H1 (cell line): ENCODE measurements at regions not wholly inside any gene's neighbourhood (a gene's known extent, or its start where the extent isn't known, plus 50 kb on each side); places are given as distances from the start of the nearest gene placed in this dataset.

Source experiments
- CTCF ChIA-PET: fragments of 300-600 bp; sonication (Branson Sonifier 250); formaldehyde crosslinking; loops from one replicate; lab custom pipeline; 2021; ENCODE audit not compliant: partially characterized antibody; lab: Charles Lee
- POLR2A ChIA-PET: fragments of 300-600 bp; sonication (Branson Sonifier 250); formaldehyde crosslinking; loops from one replicate; lab custom pipeline; 2021; ENCODE audit warnings: inconsistent platforms; ENCODE audit not compliant: partially characterized antibody; lab: Charles Lee
- DNase-seq, 2 experiments: peaks; one replicate each; pipeline versions ENCODE4 v3.0.0 to v3.0.0-alpha.2; 2010 to 2022; ENCODE audit warnings: low spot score in 2 of 2, low read depth in 1 of 2, mixed read lengths in 1 of 2
- FAIRE-seq: peaks from 2 replicates; lab custom pipeline; 2011; peaks lifted over from hg19 to GRCh38; lab: Jason Lieb, UNC
- H2AFZ ChIP-seq: 2 replicates; pipeline ENCODE4 v1.8.1; 2012; ENCODE audit warnings: low read length, inconsistent platforms
- H2AK5ac ChIP-seq: 2 replicates; pipeline ENCODE4 v1.6.1; 2013; ENCODE audit warnings: low read depth, low read length
- H2BK120ac ChIP-seq: replicated peaks from 2 replicates; pipeline ENCODE3; 2013; ENCODE audit warnings: low read depth, low read length, inconsistent platforms
- H2BK12ac ChIP-seq: 2 replicates; pipeline ENCODE4 v1.6.1; 2013; ENCODE audit warnings: low read depth, low read length
- H2BK15ac ChIP-seq: 2 replicates; pipeline ENCODE4 v1.6.1; 2013; ENCODE audit warnings: low read length
- H2BK20ac ChIP-seq: 2 replicates; pipeline ENCODE4 v1.6.1; 2013; ENCODE audit warnings: low read length
- H2BK5ac ChIP-seq: 2 replicates; pipeline ENCODE4 v1.6.1; 2013; ENCODE audit warnings: low read depth, low read length
- H3K14ac ChIP-seq: 2 replicates; pipeline ENCODE4 v1.6.1; 2013; ENCODE audit warnings: inconsistent platforms; ENCODE audit not compliant: insufficient read length
- H3K18ac ChIP-seq: 2 replicates; pipeline ENCODE4 v1.6.1; 2013; ENCODE audit warnings: low read length; ENCODE audit errors: extremely low read depth
- H3K23ac ChIP-seq: 2 replicates; pipeline ENCODE4 v1.6.1; 2013; ENCODE audit warnings: inconsistent platforms; ENCODE audit not compliant: insufficient read length
- H3K23me2 ChIP-seq: 2 replicates; pipeline ENCODE4 v1.6.1; 2013; ENCODE audit warnings: low read depth, low read length
- H3K27ac ChIP-seq: 2 replicates; pipeline ENCODE4 v1.6.1; 2011; ENCODE audit warnings: low read depth, low read length, inconsistent platforms
- H3K27me3 ChIP-seq, 4 experiments: replicated peaks in 1 of 4; 1 replicate in 1 of 4; 2 replicates in 3 of 4; pipeline versions ENCODE4 v1.6.1 to v1.8.1; 2011 to 2013; ENCODE audit warnings: low read length in 3 of 4, mild to moderate bottlenecking in 3 of 4, inconsistent platforms in 2 of 4, mixed read lengths in 2 of 4, moderate library complexity in 1 of 4; ENCODE audit not compliant: control insufficient read depth in 3 of 4, insufficient read depth in 3 of 4; ENCODE audit errors: extremely low read depth in 1 of 4
- H3K36me3 ChIP-seq, 4 experiments: 2 replicates each; pipeline versions ENCODE4 v1.6.1 to v1.8.1; 2011 to 2013; ENCODE audit warnings: mild to moderate bottlenecking in 4 of 4, low read length in 3 of 4, moderate library complexity in 2 of 4, control low read depth in 1 of 4, inconsistent platforms in 1 of 4; ENCODE audit not compliant: insufficient read depth in 4 of 4, control insufficient read depth in 2 of 4
- H3K4ac ChIP-seq: replicated peaks from 2 replicates; pipeline ENCODE3; 2013; ENCODE audit warnings: low read length, low read depth, mixed read lengths, inconsistent platforms; ENCODE audit not compliant: insufficient read length
- H3K4me1 ChIP-seq, 4 experiments: replicated peaks in 1 of 4; 1 replicate in 1 of 4; 2 replicates in 3 of 4; pipeline versions ENCODE4 v1.6.1 to v1.8.1; 2011 to 2013; ENCODE audit warnings: low read length in 3 of 4, inconsistent platforms in 2 of 4, mixed read lengths in 1 of 4; ENCODE audit not compliant: insufficient read depth in 4 of 4, control insufficient read depth in 3 of 4
- H3K4me2 ChIP-seq, 2 experiments: 2 replicates each; pipeline versions ENCODE4 v1.6.1 to v1.8.1; 2011 to 2013; ENCODE audit warnings: low read depth in 2 of 2, low read length in 2 of 2, control low read depth in 1 of 2, inconsistent platforms in 1 of 2, mild to moderate bottlenecking in 1 of 2; ENCODE audit not compliant: insufficient read depth in 1 of 2
- H3K4me3 ChIP-seq, 4 experiments: fragments of 200-600, 300-600 bp in 1 of 4; sonication (generic), shearing (Covaris generic), sonication (Bioruptor Twin) in 1 of 4; 2 replicates each; pipeline versions ENCODE4 v1.5.1 to v1.8.1; 2011 to 2016; ENCODE audit warnings: low read length in 4 of 4, low read depth in 3 of 4, control low read depth in 2 of 4, inconsistent platforms in 2 of 4, mild to moderate bottlenecking in 2 of 4, mixed read lengths in 1 of 4, moderate library complexity in 1 of 4; ENCODE audit not compliant: insufficient read depth in 2 of 4; ENCODE audit errors: extremely low read depth in 1 of 4
- H3K56ac ChIP-seq: replicated peaks from 2 replicates; pipeline ENCODE3; 2013; ENCODE audit warnings: low read depth, mild to moderate bottlenecking, mixed read lengths, low read length, inconsistent platforms; ENCODE audit not compliant: insufficient read length
- H3K79me1 ChIP-seq: 2 replicates; pipeline ENCODE4 v1.6.1; 2013; ENCODE audit warnings: low read depth, low read length, control low read depth
- H3K79me2 ChIP-seq, 2 experiments: 2 replicates each; pipeline versions ENCODE4 v1.6.1 to v1.8.1; 2012 to 2013; ENCODE audit warnings: low read length in 2 of 2, mild to moderate bottlenecking in 2 of 2, inconsistent platforms in 1 of 2; ENCODE audit not compliant: insufficient read depth in 2 of 2, control insufficient read depth in 1 of 2
- H3K9ac ChIP-seq, 4 experiments: replicated peaks in 1 of 4; 1 replicate in 1 of 4; 2 replicates in 3 of 4; pipeline versions ENCODE4 v1.6.1 to v1.8.1; 2011 to 2013; ENCODE audit warnings: low read depth in 3 of 4, low read length in 3 of 4, control low read depth in 2 of 4, mild to moderate bottlenecking in 2 of 4, moderate library complexity in 2 of 4, inconsistent platforms in 1 of 4; ENCODE audit errors: extremely low read depth in 1 of 4
- H3K9me3 ChIP-seq, 2 experiments: 2 replicates each; pipeline versions ENCODE4 v1.6.1 to v1.8.1; 2012 to 2013; ENCODE audit warnings: mild to moderate bottlenecking in 2 of 2, moderate library complexity in 2 of 2, control low read depth in 1 of 2, inconsistent platforms in 1 of 2, low read depth in 1 of 2, low read length in 1 of 2, mixed read lengths in 1 of 2; ENCODE audit not compliant: insufficient read depth in 2 of 2
- H4K20me1 ChIP-seq, 2 experiments: replicated peaks in 1 of 2; 2 replicates each; pipeline versions ENCODE3 to v1.8.1; 2011 to 2013; ENCODE audit warnings: inconsistent platforms in 2 of 2, low read length in 2 of 2, mild to moderate bottlenecking in 1 of 2; ENCODE audit not compliant: insufficient read depth in 2 of 2, control insufficient read depth in 1 of 2
- H4K5ac ChIP-seq: 2 replicates; pipeline ENCODE4 v1.6.1; 2013; ENCODE audit warnings: low read length, low read depth, mixed read lengths, inconsistent platforms; ENCODE audit not compliant: insufficient read length
- H4K8ac ChIP-seq: 2 replicates; pipeline ENCODE4 v1.8.0; 2013; ENCODE audit warnings: mild to moderate bottlenecking, moderate library complexity, low read length, inconsistent platforms; ENCODE audit not compliant: insufficient read depth; ENCODE audit errors: extremely low read depth
- H4K91ac ChIP-seq: replicated peaks from 2 replicates; pipeline ENCODE3; 2013; ENCODE audit warnings: low read length, mixed read lengths, inconsistent platforms; ENCODE audit not compliant: insufficient read length
- ATF3 ChIP-seq: IDR thresholded peaks from 2 replicates; pipeline ENCODE4 v1.6.1; 2011; ENCODE audit warnings: low read depth, mild to moderate bottlenecking, low read length; ENCODE audit not compliant: insufficient read depth
- CREB1 ChIP-seq: IDR thresholded peaks from 2 replicates; pipeline ENCODE4 v1.6.1; 2012; ENCODE audit warnings: inconsistent platforms
- WGBS, 2 experiments: shearing (Covaris generic) in 1 of 2; methylation state at CpG; one replicate each; pipeline versions ENCODE4 v1.1.6 to v1.1.7; 2013 to 2015; ENCODE audit warnings: low lambda C conversion rate in 2 of 2, mixed read lengths in 2 of 2, inconsistent platforms in 1 of 2, low coverage in 1 of 2, missing lambda C conversion rate in 1 of 2; ENCODE audit not compliant: insufficient replicate concordance in 2 of 2, insufficient coverage in 1 of 2, insufficient read length in 1 of 2; ENCODE audit errors: extremely low coverage in 1 of 2, missing lambda C conversion rate in 1 of 2; 5-methylcytosine and 5-hydroxymethylcytosine counted together

- Histone ChIP-seq H3K27ac (no peak overlapping the region), H3K4me3 (no peak overlapping the region), H3K9ac (no peak overlapping the region), H3K14ac (no peak overlapping the region), H3K9me3 (no peaks in the 10 kb centered on the region), H2AFZ (no peak overlapping the region), H3K79me1 (no peaks in the 10 kb centered on the region), H4K5ac (no peak overlapping the region), H3K23me2 (no peaks in the 10 kb centered on the region), H2BK12ac (no peak overlapping the region), H3K4me1 (no peaks in the 10 kb centered on the region), H4K20me1 (no peaks in the 10 kb centered on the region), H2BK15ac (no peak overlapping the region), H3K23ac (no peak overlapping the region), H4K8ac (no peak overlapping the region), H3K79me2 (no peaks in the 10 kb centered on the region), H3K4me2 (no peak overlapping the region), H3K27me3 (no peaks in the 10 kb centered on the region), H3K4ac (no peak overlapping the region), H2AK5ac (no peak overlapping the region), H4K91ac (no peak overlapping the region), H2BK120ac (no peak overlapping the region), H2BK20ac (no peak overlapping the region), H2BK5ac (no peak overlapping the region), H3K56ac (no peak overlapping the region), H3K36me3 (no peaks in the 10 kb centered on the region), H3K18ac (no peak overlapping the region)
- ChIA-PET CTCF (interaction anchor here (0.9 kb wide), 1 partner anchor 9 kb away, joined by 5 read pairs; no protein-coding TSS in a partner anchor), POLR2A (no interaction called here)
- 88% methylated on average over 1 of the region's 1 CpG; no CpG with 5 or more reads in 1 of the 2 experiments for WGBS, 2 experiments
- DNase-seq: no peak
- no peak for FAIRE-seq
- TF ChIP-seq ATF3: no peak
- TF ChIP-seq CREB1: no peak
Measured at GRCh38 chrX:15136795-15137194, 133.1 kb downstream of the ASB9 start.
